ENCODE measurements at regions not wholly inside any gene's neighbourhood (a gene's known extent, or its start where the extent isn't known, plus 50 kb on each side); places are given as distances from the start of the nearest gene placed in this dataset.

- H4K20me1 ChIP-seq (ENCODE audit: insufficient read depth, low read length) = no peaks in the 10 kb centered on the region
- peaks cover 8% of the 10 kb centered on the region for H3K4me1 Mint-ChIP-seq (ENCODE audit: low read depth, unreplicated experiment)
- TF ChIP-seq EZH2 (IDR thresholded peaks at IDR 0.05; ENCODE audit: insufficient read depth, low read length) (no peak), CTCF (IDR thresholded peaks at IDR 0.05; ENCODE audit: insufficient read depth, low read depth, low read length) (no peak)
- DNase-seq (ENCODE audit: low read depth) (no peak), FAIRE-seq (no peak)
- H3K79me2 ChIP-seq (ENCODE audit: insufficient read depth, low read length) = no peaks in the 10 kb centered on the region
- no peaks in the 10 kb centered on the region for H3K4me1 ChIP-seq (ENCODE audit: insufficient read depth, low read length)
- H3K4me3 ChIP-seq (ENCODE audit: insufficient read depth, low read depth, low read length) = no peak overlapping the region
- H2AFZ ChIP-seq (ENCODE audit: low read depth, low read length) = no peak overlapping the region
- no peaks in the 10 kb centered on the region for H3K9me3 ChIP-seq (ENCODE audit: insufficient read depth, low read depth, low read length)
- no peak overlapping the region for H3K4me2 ChIP-seq (ENCODE audit: low read length)
- no peak overlapping the region for H3K4me3 Mint-ChIP-seq (ENCODE audit: unreplicated experiment)
- no peaks in the 10 kb centered on the region for H3K36me3 Mint-ChIP-seq (ENCODE audit: low read depth, unreplicated experiment)
- no peaks in the 10 kb centered on the region for H3K27me3 ChIP-seq (ENCODE audit: insufficient read depth, low read length)
- no peak overlapping the region for H3K27ac Mint-ChIP-seq (ENCODE audit: unreplicated experiment)
- H3K27me3 Mint-ChIP-seq (ENCODE audit: low read depth, unreplicated experiment) = peaks cover 6% of the 10 kb centered on the region
- H3K9me3 Mint-ChIP-seq (ENCODE audit: unreplicated experiment) = no peaks in the 10 kb centered on the region
- H3K9ac ChIP-seq (ENCODE audit: low read length) = no peak overlapping the region
- H3K36me3 ChIP-seq (ENCODE audit: insufficient read depth, low read length) = no peaks in the 10 kb centered on the region
- no peak overlapping the region for H3K27ac ChIP-seq (ENCODE audit: low read depth, low read length)
These were observed 55.9 kb upstream of the KIRREL3 start for GRCh38 chr11:127056338-127056971.

GRCh38 chr11:127055236-127055635 lies 54.7 kb upstream of the KIRREL3 start:
- no peak overlapping the region for H3K4me2 ChIP-seq (ENCODE audit: low read length)
- Mint-ChIP-seq H3K9me3 (ENCODE audit: unreplicated experiment) (no peaks in the 10 kb centered on the region), H3K27ac (ENCODE audit: unreplicated experiment) (no peak overlapping the region), H3K27me3 (ENCODE audit: low read depth, unreplicated experiment) (peaks cover 6% of the 10 kb centered on the region), H3K4me1 (ENCODE audit: low read depth, unreplicated experiment) (peaks cover 8% of the 10 kb centered on the region), H3K36me3 (ENCODE audit: low read depth, unreplicated experiment) (no peaks in the 10 kb centered on the region), H3K4me3 (ENCODE audit: unreplicated experiment) (no peak overlapping the region)
- no peaks in the 10 kb centered on the region for H3K9me3 ChIP-seq (ENCODE audit: insufficient read depth, low read depth, low read length)
- H3K27me3 ChIP-seq (ENCODE audit: insufficient read depth, low read length) = no peaks in the 10 kb centered on the region
- no peak overlapping the region for H3K27ac ChIP-seq (ENCODE audit: low read depth, low read length)
- H3K9ac ChIP-seq (ENCODE audit: low read length) = no peak overlapping the region
- H3K4me1 ChIP-seq (ENCODE audit: insufficient read depth, low read length) = no peaks in the 10 kb centered on the region
- TF ChIP-seq CTCF (IDR thresholded peaks at IDR 0.05; ENCODE audit: insufficient read depth, low read depth, low read length) = no peak
- FAIRE-seq (no peak), DNase-seq (ENCODE audit: low read depth) (no peak)
- H3K79me2 ChIP-seq (ENCODE audit: insufficient read depth, low read length) = no peaks in the 10 kb centered on the region
- no peak overlapping the region for H2AFZ ChIP-seq (ENCODE audit: low read depth, low read length)
- no peaks in the 10 kb centered on the region for H4K20me1 ChIP-seq (ENCODE audit: insufficient read depth, low read length)
- no peaks in the 10 kb centered on the region for H3K36me3 ChIP-seq (ENCODE audit: insufficient read depth, low read length)
- H3K4me3 ChIP-seq (ENCODE audit: insufficient read depth, low read depth, low read length) = no peak overlapping the region

GRCh38 chr11:127054153-127054552 lies 53.6 kb upstream of the KIRREL3 start:
- Mint-ChIP-seq H3K27ac (ENCODE audit: unreplicated experiment) (no peak overlapping the region), H3K27me3 (ENCODE audit: low read depth, unreplicated experiment) (peaks cover 9% of the 10 kb centered on the region), H3K4me3 (ENCODE audit: unreplicated experiment) (no peak overlapping the region), H3K4me1 (ENCODE audit: low read depth, unreplicated experiment) (peaks cover 8% of the 10 kb centered on the region), H3K36me3 (ENCODE audit: low read depth, unreplicated experiment) (no peaks in the 10 kb centered on the region), H3K9me3 (ENCODE audit: unreplicated experiment) (no peaks in the 10 kb centered on the region)
- no peak for FAIRE-seq
- Histone ChIP-seq H2AFZ (ENCODE audit: low read depth, low read length) (no peak overlapping the region), H3K4me3 (ENCODE audit: insufficient read depth, low read depth, low read length) (no peak overlapping the region), H3K4me2 (ENCODE audit: low read length) (no peak overlapping the region), H3K27me3 (ENCODE audit: insufficient read depth, low read length) (no peaks in the 10 kb centered on the region), H3K9ac (ENCODE audit: low read length) (no peak overlapping the region), H3K27ac (ENCODE audit: low read depth, low read length) (no peak overlapping the region), H4K20me1 (ENCODE audit: insufficient read depth, low read length) (no peaks in the 10 kb centered on the region), H3K36me3 (ENCODE audit: insufficient read depth, low read length) (no peaks in the 10 kb centered on the region), H3K79me2 (ENCODE audit: insufficient read depth, low read length) (no peaks in the 10 kb centered on the region), H3K4me1 (ENCODE audit: insufficient read depth, low read length) (no peaks in the 10 kb centered on the region), H3K9me3 (ENCODE audit: insufficient read depth, low read depth, low read length) (no peaks in the 10 kb centered on the region)
- DNase-seq (ENCODE audit: low read depth) = no peak
- TF ChIP-seq CTCF (IDR thresholded peaks at IDR 0.05; ENCODE audit: insufficient read depth, low read depth, low read length) = no peak
- no peak for TF ChIP-seq EZH2 (IDR thresholded peaks at IDR 0.05; ENCODE audit: insufficient read depth, low read length)

Measured in astrocyte (in vitro differentiated cells and primary cell).